Esophagus squamous epithelium (tissue), 4 donors: ENCODE measurements at regions not wholly inside any gene's neighbourhood (a gene's known extent, or its start where the extent isn't known, plus 50 kb on each side); places are given as distances from the start of the nearest gene placed in this dataset.

Experiments used
- CTCF ChIP-seq, 6 experiments: fragments of 450-650 bp in 4 of 6; fragments of 200-600 bp in 2 of 6; sonication (generic) in 2 of 6; IDR thresholded peaks; one replicate each; pipeline ENCODE4 v1.5.1; 2016 to 2019; ENCODE audit warnings: antibody characterized with exemption in 6 of 6, mild to moderate bottlenecking in 4 of 6, moderate library complexity in 4 of 6
- POLR2A ChIP-seq, 4 donors: fragments of 450-650 bp; IDR thresholded peaks; one replicate each; pipeline ENCODE4 v1.6.1; 2017; ENCODE audit warnings: antibody characterized with exemption in 4 of 4, mild to moderate bottlenecking in 4 of 4, moderate library complexity in 3 of 4

DNA sequence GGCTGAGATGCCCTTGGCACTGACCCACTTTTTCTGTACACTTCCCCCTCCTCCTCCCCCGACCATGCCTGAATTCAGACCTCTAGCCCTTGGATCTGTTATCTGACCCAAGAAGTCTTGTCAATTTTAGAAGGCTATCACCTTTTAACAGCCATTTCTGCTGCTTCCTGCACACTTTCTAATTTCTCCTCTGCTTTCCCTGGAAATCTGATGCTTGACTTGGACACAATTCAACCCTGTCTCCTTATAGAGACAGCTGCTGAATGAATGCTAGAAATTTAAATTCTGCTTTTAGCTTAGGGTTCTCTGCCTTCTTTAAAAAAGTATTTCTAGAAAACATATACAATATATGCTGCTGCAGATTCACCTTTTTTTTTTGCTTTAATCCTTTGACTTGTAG is 417.9 kb upstream of the KLF6 start:
- TF ChIP-seq CTCF (IDR thresholded peaks at IDR 0.05) (no peak), POLR2A (IDR thresholded peaks at IDR 0.05) (no peak)
